ENCODE measurements at regions not wholly inside any gene's neighbourhood (a gene's known extent, or its start where the extent isn't known, plus 50 kb on each side); places are given as distances from the start of the nearest gene placed in this dataset.

DNA sequence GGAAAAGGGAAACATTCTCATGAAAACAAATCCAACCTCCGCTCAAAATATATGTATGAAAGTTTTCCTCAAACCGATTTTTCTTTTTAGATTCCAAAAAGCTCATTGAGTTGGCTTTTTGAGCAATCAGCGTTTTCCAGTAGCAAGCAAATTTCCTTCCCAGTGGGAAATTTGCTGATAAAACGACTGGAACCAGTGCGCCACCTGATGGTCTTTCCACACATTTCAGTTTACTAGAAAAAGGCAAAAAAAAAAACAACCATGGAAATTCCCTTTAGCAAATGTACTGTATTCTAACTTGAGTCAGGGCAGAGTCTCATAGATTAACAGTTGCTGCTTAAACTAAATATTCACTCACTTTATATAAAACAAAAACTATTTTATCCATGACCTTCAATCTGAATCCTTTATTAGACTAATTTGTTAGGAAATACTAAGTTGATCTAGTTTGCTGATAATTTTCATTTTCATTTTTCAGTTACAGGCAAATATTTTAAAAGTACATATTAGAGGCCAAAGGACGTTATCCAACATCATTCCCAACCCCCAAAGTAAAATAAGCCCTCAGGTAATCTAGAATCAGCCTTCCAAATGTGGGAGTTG is 271.5 kb downstream of the FOXA2 start:
- TF ChIP-seq ZNF431 (CRISPR knock-in tag; IDR thresholded peaks at IDR 0.05): no peak
- TF ChIP-seq, protein P1, sequence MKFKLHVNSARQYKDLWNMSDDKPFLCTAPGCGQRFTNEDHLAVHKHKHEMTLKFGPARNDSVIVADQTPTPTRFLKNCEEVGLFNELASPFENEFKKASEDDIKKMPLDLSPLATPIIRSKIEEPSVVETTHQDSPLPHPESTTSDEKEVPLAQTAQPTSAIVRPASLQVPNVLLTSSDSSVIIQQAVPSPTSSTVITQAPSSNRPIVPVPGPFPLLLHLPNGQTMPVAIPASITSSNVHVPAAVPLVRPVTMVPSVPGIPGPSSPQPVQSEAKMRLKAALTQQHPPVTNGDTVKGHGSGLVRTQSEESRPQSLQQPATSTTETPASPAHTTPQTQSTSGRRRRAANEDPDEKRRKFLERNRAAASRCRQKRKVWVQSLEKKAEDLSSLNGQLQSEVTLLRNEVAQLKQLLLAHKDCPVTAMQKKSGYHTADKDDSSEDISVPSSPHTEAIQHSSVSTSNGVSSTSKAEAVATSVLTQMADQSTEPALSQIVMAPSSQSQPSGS (CRISPR knock-in tag; IDR thresholded peaks at IDR 0.05): no peak
- TF ChIP-seq ZNF184 (CRISPR knock-in tag; IDR thresholded peaks at IDR 0.05): no peak
- TF ChIP-seq, protein P2, sequence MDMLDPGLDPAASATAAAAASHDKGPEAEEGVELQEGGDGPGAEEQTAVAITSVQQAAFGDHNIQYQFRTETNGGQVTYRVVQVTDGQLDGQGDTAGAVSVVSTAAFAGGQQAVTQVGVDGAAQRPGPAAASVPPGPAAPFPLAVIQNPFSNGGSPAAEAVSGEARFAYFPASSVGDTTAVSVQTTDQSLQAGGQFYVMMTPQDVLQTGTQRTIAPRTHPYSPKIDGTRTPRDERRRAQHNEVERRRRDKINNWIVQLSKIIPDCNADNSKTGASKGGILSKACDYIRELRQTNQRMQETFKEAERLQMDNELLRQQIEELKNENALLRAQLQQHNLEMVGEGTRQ (CRISPR knock-in tag; IDR thresholded peaks at IDR 0.05): no peak

All from K562 (cell line).